ENCODE measurements at regions not wholly inside any gene's neighbourhood (a gene's known extent, or its start where the extent isn't known, plus 50 kb on each side); places are given as distances from the start of the nearest gene placed in this dataset.
"Not testable (repeated sequence)": the region's sequence is repeated elsewhere in the genome, so short reads cannot be mapped to it uniquely, and the experiment has no call there.

DNA sequence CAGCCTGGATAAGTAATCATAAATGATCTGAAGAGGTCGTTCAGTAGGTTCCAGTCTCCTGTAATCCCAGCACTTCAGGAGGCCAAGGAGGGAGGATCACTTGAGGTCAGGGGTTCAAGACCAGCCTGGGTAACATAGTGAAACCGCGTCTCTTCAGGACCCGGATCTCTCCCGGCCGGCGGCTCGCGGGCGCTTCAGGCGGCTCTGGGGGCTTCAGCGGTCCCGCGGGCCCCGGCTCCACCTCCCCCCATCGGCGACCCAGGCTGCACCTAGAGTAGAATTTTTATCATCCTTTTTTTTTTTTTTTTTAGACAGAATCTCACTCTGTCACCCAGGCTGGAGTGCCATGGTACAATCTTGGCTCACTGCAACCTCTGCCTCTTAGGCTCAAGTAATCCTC, 95.9 kb downstream of the ABCC12 start:
- DNase-seq (ENCODE audit: low spot score, unreplicated experiment), result no peak
- Mint-ChIP-seq H3K36me3 (ENCODE audit: insufficient read depth) (no peaks in the 10 kb centered on the region), H3K9me3 (ENCODE audit: low read depth) (peaks cover 3% of the 10 kb centered on the region), H3K4me1 (ENCODE audit: low read depth) (peaks cover 4% of the 10 kb centered on the region), H3K27me3 (peaks cover 8% of the 10 kb centered on the region), H3K27ac (peak overlapping the region; percentile 73), H3K4me3 (ENCODE audit: low read depth) (no peak overlapping the region)
- TF ChIP-seq CTCF (IDR thresholded peaks at IDR 0.05; ENCODE audit: unreplicated experiment), result no peak

DNA sequence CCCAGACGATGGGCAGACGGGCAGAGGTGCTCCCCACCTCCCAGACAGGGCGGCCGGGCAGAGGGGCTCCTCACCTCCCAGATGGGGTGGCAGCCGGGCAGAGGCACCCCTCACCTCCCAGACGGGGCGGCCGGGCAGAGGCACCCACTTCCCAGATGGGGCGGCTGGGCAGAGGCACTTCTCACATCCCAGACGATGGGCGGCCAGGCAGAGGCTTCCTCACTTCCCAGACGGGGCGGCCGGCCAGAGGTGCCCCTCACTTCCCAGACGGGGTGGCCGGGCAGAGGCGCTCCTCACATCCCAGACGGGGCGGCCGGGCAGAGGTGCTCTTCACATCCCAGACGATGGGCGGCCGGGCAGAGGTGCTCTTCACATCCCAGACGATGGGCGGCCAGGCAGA, 96.6 kb downstream of the ABCC12 start:
- H3K27me3 Mint-ChIP-seq; H3K27ac Mint-ChIP-seq; H3K36me3 Mint-ChIP-seq (ENCODE audit: insufficient read depth): not testable (repeated sequence)

GRCh38 chr16:48057048-48057447, 98.7 kb downstream of the ABCC12 start:
- peaks cover 23% of the 10 kb centered on the region for H3K4me1 Mint-ChIP-seq (ENCODE audit: low read depth)
- no peak overlapping the region for H3K4me3 Mint-ChIP-seq (ENCODE audit: low read depth)
- H3K27ac Mint-ChIP-seq, result no peak overlapping the region
- no peak for TF ChIP-seq CTCF (IDR thresholded peaks at IDR 0.05; ENCODE audit: unreplicated experiment)
- peaks cover 4% of the 10 kb centered on the region for H3K27me3 Mint-ChIP-seq
- no peaks in the 10 kb centered on the region for H3K36me3 Mint-ChIP-seq (ENCODE audit: insufficient read depth)
- DNase-seq (ENCODE audit: low spot score, unreplicated experiment), result no peak
- H3K9me3 Mint-ChIP-seq (ENCODE audit: low read depth), result peaks cover 3% of the 10 kb centered on the region

More for the DNA sequence above, 96.6 kb downstream of the ABCC12 start:
- H3K4me1 Mint-ChIP-seq (ENCODE audit: low read depth); H3K4me3 Mint-ChIP-seq (ENCODE audit: low read depth); DNase-seq (ENCODE audit: low spot score, unreplicated experiment); H3K9me3 Mint-ChIP-seq (ENCODE audit: low read depth): not testable (repeated sequence)

DNA sequence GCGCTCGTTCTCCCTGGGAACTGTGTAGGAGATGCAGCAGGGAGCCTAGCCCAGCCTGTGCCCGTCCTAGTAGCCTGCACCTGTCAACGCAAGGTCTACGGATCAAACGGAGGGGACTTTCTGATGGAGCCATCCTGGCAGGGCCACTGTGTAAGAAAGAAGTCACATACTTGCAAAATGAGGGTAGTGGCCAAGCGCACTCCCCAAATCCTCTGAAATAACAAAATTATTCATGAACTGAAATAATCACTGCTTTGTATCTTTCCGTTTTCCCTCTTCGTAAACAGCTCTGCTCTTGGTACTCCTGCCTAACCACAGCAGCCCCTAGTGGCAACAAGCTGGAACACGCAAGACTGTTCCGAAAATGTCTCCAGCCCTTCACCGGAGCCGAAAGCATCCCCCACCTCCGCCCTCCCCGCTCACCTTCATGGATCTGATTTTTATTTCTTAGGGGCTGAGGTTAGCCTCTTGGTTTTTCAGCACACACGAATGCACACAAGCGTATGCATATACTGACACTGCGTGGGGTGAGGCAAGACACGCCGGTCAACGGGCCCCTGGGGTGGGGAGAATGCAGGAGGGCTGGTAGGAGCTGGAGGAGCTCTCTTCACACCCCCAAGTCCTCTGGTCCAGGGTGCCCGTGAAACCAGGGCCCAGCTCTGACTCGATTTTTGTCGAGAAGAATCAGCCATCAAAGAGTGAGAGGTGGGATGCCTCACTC, 100.8 kb downstream of the ABCC12 start:
- Mint-ChIP-seq H3K9me3 (ENCODE audit: low read depth) (peaks cover 3% of the 10 kb centered on the region), H3K36me3 (ENCODE audit: insufficient read depth) (no peaks in the 10 kb centered on the region), H3K27ac (peak overlapping the region; percentile 66), H3K4me1 (ENCODE audit: low read depth) (peaks cover 23% of the 10 kb centered on the region), H3K4me3 (ENCODE audit: low read depth) (peak overlapping the region; percentile 48), H3K27me3 (peaks cover 11% of the 10 kb centered on the region)
- TF ChIP-seq CTCF (IDR thresholded peaks at IDR 0.05; ENCODE audit: unreplicated experiment), result peak; percentile 92
- peak; percentile 27 for DNase-seq (ENCODE audit: low spot score, unreplicated experiment)

- DNase-seq (ENCODE audit: low spot score, unreplicated experiment), result peak; percentile 35
- H3K4me1 Mint-ChIP-seq (ENCODE audit: low read depth), result peaks cover 21% of the 10 kb centered on the region
- no peaks in the 10 kb centered on the region for H3K36me3 Mint-ChIP-seq (ENCODE audit: insufficient read depth)
- peaks cover 11% of the 10 kb centered on the region for H3K27me3 Mint-ChIP-seq
- TF ChIP-seq CTCF (IDR thresholded peaks at IDR 0.05; ENCODE audit: unreplicated experiment), result no peak
- H3K9me3 Mint-ChIP-seq (ENCODE audit: low read depth), result no peaks in the 10 kb centered on the region
- peak overlapping the region; percentile 60 for H3K27ac Mint-ChIP-seq
- no peak overlapping the region for H3K4me3 Mint-ChIP-seq (ENCODE audit: low read depth)
These were observed 102.4 kb downstream of the ABCC12 start for GRCh38 chr16:48053418-48053745.

- Mint-ChIP-seq H3K9me3 (ENCODE audit: low read depth) (no peaks in the 10 kb centered on the region), H3K36me3 (ENCODE audit: insufficient read depth) (no peaks in the 10 kb centered on the region), H3K27me3 (peaks cover 14% of the 10 kb centered on the region), H3K4me3 (ENCODE audit: low read depth) (no peak overlapping the region), H3K4me1 (ENCODE audit: low read depth) (peaks cover 21% of the 10 kb centered on the region), H3K27ac (peak overlapping the region; percentile 60)
- TF ChIP-seq CTCF (IDR thresholded peaks at IDR 0.05; ENCODE audit: unreplicated experiment), result no peak
- DNase-seq (ENCODE audit: low spot score, unreplicated experiment), result no peak
These were observed 102.9 kb downstream of the ABCC12 start for GRCh38 chr16:48052731-48053417.

Data from progenitor cell of endocrine pancreas (in vitro differentiated cells).